ENCODE measurements at regions not wholly inside any gene's neighbourhood (a gene's known extent, or its start where the extent isn't known, plus 50 kb on each side); places are given as distances from the start of the nearest gene placed in this dataset.

DNA sequence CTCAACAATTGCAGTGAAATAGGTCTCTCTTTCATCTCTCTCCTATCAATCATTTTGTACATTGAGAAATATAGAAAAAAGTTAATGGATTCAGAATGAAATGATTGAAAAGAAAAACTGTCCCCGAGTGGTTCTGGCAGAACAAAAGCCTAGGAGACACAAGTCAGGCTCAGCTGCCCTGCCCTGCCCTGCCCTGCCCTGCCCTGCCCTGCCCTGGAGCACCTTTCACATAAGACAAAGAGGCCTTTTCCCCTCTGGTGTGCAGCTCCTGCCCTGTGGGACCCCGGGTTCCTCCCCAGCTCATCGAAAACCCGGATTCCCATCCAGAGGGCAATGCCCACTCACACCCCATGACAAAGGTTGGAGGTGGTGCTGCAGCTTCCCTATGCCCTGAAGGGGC lies 94.7 kb downstream of the TEX26 start:
- TF ChIP-seq, protein P1, sequence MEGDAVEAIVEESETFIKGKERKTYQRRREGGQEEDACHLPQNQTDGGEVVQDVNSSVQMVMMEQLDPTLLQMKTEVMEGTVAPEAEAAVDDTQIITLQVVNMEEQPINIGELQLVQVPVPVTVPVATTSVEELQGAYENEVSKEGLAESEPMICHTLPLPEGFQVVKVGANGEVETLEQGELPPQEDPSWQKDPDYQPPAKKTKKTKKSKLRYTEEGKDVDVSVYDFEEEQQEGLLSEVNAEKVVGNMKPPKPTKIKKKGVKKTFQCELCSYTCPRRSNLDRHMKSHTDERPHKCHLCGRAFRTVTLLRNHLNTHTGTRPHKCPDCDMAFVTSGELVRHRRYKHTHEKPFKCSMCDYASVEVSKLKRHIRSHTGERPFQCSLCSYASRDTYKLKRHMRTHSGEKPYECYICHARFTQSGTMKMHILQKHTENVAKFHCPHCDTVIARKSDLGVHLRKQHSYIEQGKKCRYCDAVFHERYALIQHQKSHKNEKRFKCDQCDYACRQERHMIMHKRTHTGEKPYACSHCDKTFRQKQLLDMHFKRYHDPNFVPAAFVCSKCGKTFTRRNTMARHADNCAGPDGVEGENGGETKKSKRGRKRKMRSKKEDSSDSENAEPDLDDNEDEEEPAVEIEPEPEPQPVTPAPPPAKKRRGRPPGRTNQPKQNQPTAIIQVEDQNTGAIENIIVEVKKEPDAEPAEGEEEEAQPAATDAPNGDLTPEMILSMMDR (IDR thresholded peaks at IDR 0.05; ENCODE audit: low read depth, low read length) = no peak
- TF ChIP-seq MYC (IDR thresholded peaks at IDR 0.05; ENCODE audit: low read depth, low read length) = no peak
- no peak for TF ChIP-seq POLR2A (IDR thresholded peaks at IDR 0.05; ENCODE audit: extremely low read depth, insufficient read length)
